Uterus (tissue), 3 donors: ENCODE measurements at regions not wholly inside any gene's neighbourhood (a gene's known extent, or its start where the extent isn't known, plus 50 kb on each side); places are given as distances from the start of the nearest gene placed in this dataset.

Experiments
- DNase-seq, 2 donors: peaks; one replicate each; pipeline ENCODE4 v3.0.0-alpha.2; 2019 to 2020
- H3K27ac ChIP-seq, 2 donors: fragments of 200-600 bp; sonication (generic); 1 replicate in 1 of 2; 2 replicates in 1 of 2; pipeline ENCODE4 v1.5.1; 2016 to 2018
- H3K27me3 ChIP-seq, 2 donors: fragments of 200-600 bp; sonication (generic); one replicate each; pipeline ENCODE4 v1.5.1; 2018 to 2019; ENCODE audit warnings: control low read depth in 1 of 2
- H3K36me3 ChIP-seq, 2 donors: fragments of 200-600 bp; sonication (generic); one replicate each; pipeline ENCODE4 v1.5.1; 2019; ENCODE audit warnings: control low read depth in 1 of 2
- H3K4me1 ChIP-seq, 2 donors: fragments of 200-600 bp; sonication (generic); one replicate each; pipeline ENCODE4 v1.5.1; 2018 to 2019; ENCODE audit warnings: control low read depth in 1 of 2
- H3K4me3 ChIP-seq, 2 donors: fragments of 200-600 bp; sonication (generic); 1 replicate in 1 of 2; 2 replicates in 1 of 2; pipeline ENCODE4 v1.5.1; 2018 to 2019; ENCODE audit warnings: mild to moderate bottlenecking in 1 of 2
- H3K9me3 ChIP-seq, 2 donors: fragments of 200-600 bp; sonication (generic); one replicate each; pipeline ENCODE4 v1.5.1; 2019; ENCODE audit warnings: control low read depth in 1 of 2
- POLR2A ChIP-seq, 2 donors: fragments of 450-650 bp; IDR thresholded peaks; one replicate each; pipeline ENCODE4 v1.6.1; 2016; ENCODE audit warnings: antibody characterized with exemption in 2 of 2, mild to moderate bottlenecking in 1 of 2, moderate library complexity in 1 of 2
- intact Hi-C: fragments of 100-400 bp; cut with DNase I; formaldehyde crosslinking; loops from one replicate; pipeline ENCODE4 v1.15.1; 2023; ENCODE audit warnings: low total_unique reads
- TF ChIP-seq, protein P1 (sequence below), 4 experiments: fragments of 200-600 bp in 2 of 4; fragments of 450-650 bp in 2 of 4; sonication (generic) in 2 of 4; IDR thresholded peaks; one replicate each; pipeline ENCODE4 v1.5.1; 2016 to 2019; ENCODE audit warnings: antibody characterized with exemption in 4 of 4, mild to moderate bottlenecking in 2 of 4, moderate library complexity in 1 of 4
- donor health status: DM: yes; HTN: yes; CAD: no.

DNA sequence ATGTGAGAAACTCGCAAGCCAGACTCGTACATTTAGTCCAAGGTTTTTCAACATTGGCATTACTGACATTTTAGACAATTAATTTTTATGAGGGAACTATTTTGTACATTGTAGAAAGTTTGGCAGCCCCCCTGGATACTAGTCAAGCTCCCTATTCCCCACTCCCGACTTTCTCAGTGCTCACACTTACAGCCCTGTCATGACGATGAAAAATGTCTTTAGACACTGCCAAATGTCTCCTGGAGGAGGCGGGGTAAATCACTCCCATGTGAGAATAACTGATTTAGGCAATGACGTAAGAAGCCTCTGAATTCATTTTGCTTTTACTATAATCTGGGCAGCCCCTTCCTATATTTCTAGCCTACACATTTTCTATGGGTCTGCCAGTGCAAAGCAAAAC lies 535.8 kb upstream of the KLHL1 start:
- H3K4me1 ChIP-seq, result no peaks in the 10 kb centered on the region
- no peaks in the 10 kb centered on the region for H3K9me3 ChIP-seq
- H3K4me3 ChIP-seq, result no peak overlapping the region
- no peak for DNase-seq
- intact Hi-C loops, result no loop called here
- H3K27me3 ChIP-seq, result no peaks in the 10 kb centered on the region
- H3K27ac ChIP-seq, result no peak overlapping the region
- TF ChIP-seq, protein P1, sequence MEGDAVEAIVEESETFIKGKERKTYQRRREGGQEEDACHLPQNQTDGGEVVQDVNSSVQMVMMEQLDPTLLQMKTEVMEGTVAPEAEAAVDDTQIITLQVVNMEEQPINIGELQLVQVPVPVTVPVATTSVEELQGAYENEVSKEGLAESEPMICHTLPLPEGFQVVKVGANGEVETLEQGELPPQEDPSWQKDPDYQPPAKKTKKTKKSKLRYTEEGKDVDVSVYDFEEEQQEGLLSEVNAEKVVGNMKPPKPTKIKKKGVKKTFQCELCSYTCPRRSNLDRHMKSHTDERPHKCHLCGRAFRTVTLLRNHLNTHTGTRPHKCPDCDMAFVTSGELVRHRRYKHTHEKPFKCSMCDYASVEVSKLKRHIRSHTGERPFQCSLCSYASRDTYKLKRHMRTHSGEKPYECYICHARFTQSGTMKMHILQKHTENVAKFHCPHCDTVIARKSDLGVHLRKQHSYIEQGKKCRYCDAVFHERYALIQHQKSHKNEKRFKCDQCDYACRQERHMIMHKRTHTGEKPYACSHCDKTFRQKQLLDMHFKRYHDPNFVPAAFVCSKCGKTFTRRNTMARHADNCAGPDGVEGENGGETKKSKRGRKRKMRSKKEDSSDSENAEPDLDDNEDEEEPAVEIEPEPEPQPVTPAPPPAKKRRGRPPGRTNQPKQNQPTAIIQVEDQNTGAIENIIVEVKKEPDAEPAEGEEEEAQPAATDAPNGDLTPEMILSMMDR (IDR thresholded peaks at IDR 0.05), result no peak
- no peak for TF ChIP-seq POLR2A (IDR thresholded peaks at IDR 0.05)
- H3K36me3 ChIP-seq, result no peaks in the 10 kb centered on the region

DNA sequence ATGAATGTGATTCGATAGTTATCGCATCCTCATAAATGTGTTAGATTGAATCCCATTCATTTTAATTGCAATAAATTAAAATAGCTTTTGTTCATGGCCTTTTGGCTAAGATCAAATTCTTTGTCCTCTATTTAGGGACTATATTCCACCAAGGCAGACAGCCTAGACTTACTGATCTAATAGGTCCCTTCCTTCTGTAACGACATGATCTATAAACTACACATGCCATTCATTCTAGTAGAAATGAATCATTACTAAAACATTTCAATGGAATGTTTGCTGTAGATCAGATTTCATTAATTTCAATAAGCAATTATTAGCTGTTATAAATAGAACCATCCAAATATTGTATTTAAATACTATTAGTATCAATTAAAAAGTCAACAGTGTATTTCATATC lies 526.6 kb upstream of the KLHL1 start:
- intact Hi-C loops, result no loop called here

DNA sequence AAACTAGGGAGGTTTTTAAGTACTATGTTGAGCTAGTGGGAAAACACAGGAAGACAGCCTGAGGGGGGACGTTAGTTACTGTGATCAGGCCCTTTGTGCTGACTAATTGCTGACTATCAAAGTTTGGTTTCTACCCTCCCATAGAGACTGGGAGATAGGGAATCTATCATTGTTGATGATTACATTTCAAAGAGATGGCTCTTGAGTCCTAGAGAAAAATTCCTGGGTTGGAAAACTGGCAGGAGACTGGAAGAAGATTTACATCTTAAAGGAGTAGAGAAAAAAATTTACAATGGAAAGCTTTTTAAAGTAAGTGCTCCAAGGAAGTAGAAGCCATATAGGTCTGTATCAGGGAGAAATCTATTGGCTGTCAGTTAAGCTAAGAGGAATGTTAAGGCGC lies 522.0 kb upstream of the KLHL1 start:
- no peaks in the 10 kb centered on the region for H3K36me3 ChIP-seq
- no peaks in the 10 kb centered on the region for H3K27me3 ChIP-seq
- intact Hi-C loops, result no loop called here
- no peaks in the 10 kb centered on the region for H3K9me3 ChIP-seq
- no peak for DNase-seq
- no peaks in the 10 kb centered on the region for H3K4me1 ChIP-seq
- TF ChIP-seq POLR2A (IDR thresholded peaks at IDR 0.05), result no peak
- TF ChIP-seq, protein P1 (IDR thresholded peaks at IDR 0.05), result no peak
- H3K4me3 ChIP-seq, result no peak overlapping the region
- no peak overlapping the region for H3K27ac ChIP-seq

More for the DNA sequence above, 526.6 kb upstream of the KLHL1 start:
- Histone ChIP-seq H3K9me3 (no peaks in the 10 kb centered on the region), H3K4me3 (no peak overlapping the region), H3K27me3 (no peaks in the 10 kb centered on the region), H3K36me3 (no peaks in the 10 kb centered on the region), H3K4me1 (no peaks in the 10 kb centered on the region), H3K27ac (no peak overlapping the region)
- no peak for TF ChIP-seq POLR2A (IDR thresholded peaks at IDR 0.05)
- TF ChIP-seq, protein P1 (IDR thresholded peaks at IDR 0.05), result no peak
- no peak for DNase-seq

DNA sequence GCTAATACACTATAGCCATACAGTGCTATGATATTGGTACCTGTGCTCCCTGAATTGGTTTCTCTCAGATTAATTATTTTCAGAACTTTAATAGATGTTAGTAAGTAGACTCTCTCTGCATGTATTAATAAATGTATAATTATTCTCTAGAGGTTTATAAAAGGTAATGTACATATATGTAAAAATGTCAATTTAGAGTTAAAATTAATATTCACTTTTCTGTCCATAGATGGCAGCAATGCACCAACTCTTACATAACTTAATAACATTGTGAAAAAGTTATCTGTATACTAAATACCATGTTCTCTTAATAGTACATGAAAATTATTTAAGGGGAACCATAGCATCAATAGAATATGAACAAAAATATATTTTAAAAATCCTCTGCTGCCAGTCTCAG lies 515.0 kb upstream of the KLHL1 start:
- TF ChIP-seq, protein P1 (IDR thresholded peaks at IDR 0.05), result peak in 1 of 4 experiments; percentile 13
- no peak for TF ChIP-seq POLR2A (IDR thresholded peaks at IDR 0.05)
- Histone ChIP-seq H3K4me3 (no peak overlapping the region), H3K27ac (no peak overlapping the region), H3K4me1 (no peaks in the 10 kb centered on the region), H3K36me3 (no peaks in the 10 kb centered on the region), H3K9me3 (no peaks in the 10 kb centered on the region), H3K27me3 (no peaks in the 10 kb centered on the region)
- no peak for DNase-seq
- intact Hi-C loops, result no loop called here

DNA sequence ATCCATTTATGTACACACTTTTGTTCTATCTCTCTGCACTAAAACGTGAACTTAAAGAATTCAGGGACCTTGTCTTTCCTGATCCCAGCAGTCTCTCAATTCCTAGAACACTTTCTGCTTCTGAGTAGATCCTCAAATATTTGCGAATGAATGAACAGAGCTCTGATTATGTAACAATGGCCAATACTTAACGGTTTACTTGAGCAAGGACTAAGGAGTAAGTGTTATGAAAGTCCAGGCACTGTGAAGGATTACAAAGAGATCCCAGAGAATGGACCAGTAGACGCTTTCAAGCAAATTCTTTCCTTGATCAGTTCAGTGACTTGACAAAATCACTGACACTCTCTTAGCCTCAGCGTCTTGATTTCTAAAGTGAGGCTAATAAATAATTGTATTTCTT lies 514.5 kb upstream of the KLHL1 start:
- H3K36me3 ChIP-seq, result no peaks in the 10 kb centered on the region
- TF ChIP-seq, protein P1 (IDR thresholded peaks at IDR 0.05), result no peak
- TF ChIP-seq POLR2A (IDR thresholded peaks at IDR 0.05), result no peak
- no peaks in the 10 kb centered on the region for H3K9me3 ChIP-seq
- H3K4me1 ChIP-seq, result no peaks in the 10 kb centered on the region
- DNase-seq, result no peak
- H3K27ac ChIP-seq, result no peak overlapping the region
- no peak overlapping the region for H3K4me3 ChIP-seq
- H3K27me3 ChIP-seq, result no peaks in the 10 kb centered on the region
- intact Hi-C loops, result no loop called here
